HUDEP-2 (cell line): ENCODE measurements at regions not wholly inside any gene's neighbourhood (a gene's known extent, or its start where the extent isn't known, plus 50 kb on each side); places are given as distances from the start of the nearest gene placed in this dataset.

Experiments
- DNase-seq, 76 experiments: peaks; one replicate each; lab custom pipeline; 2025; ENCODE audit not compliant: unreplicated experiment in 76 of 76; lab: John Stamatoyannopoulos, UW

DNA sequence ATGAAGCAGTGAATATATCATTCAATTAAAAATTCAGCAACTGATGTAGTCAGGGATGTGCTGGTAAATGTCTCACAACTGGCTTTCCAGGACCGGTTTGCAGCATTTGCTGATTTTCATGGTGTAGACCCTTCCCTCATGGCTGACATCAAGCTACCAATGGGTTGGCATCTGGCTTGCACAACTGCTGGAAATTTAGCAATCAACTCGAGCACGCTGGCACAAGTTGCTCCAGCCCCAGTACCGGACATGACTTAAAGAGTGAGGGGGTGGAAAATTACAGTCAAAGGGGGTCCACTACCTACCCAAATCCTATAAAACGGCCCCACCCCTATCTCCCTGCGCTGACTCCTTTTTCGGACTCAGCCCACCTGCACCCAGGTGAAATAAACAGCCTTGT, 198.4 kb upstream of the NRP1 start:
- no peak for DNase-seq

DNA sequence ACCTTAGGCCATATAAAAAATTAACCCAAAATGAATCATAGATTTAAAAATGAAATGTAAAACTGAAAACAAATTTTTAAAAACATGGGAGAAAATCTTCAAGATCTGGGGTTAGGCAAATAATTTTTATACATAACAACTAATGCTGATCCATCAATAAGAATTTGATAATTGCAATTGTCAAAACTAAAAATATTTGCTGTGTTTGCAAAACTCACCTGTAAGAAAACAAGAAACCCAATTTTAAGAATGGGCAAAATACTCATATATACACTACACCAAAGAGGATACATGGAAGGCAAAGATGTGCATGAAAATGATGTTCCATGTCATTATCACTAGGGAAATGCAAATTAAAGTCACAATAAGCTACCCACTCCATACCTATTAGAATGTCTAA, 194.8 kb upstream of the NRP1 start:
- DNase-seq, result no peak

DNA sequence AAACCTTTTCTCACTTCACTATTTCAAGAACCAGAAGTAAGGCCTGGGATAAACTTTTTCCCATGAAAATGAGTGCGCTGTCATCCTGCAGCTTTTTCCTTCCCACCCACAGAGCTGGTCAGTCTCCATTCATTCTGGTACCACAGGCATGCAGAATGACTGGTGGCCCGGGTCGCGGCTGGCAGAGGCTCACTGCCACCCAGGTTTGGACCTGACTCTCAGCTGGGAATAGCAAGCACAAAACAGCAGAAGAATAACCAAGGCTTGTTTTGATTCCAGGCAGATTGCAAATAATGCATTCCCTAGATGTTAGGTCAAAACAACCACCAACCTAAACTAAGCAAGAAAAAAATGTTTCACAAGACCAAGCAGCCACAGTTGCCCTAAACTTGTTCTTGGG, 190.5 kb upstream of the NRP1 start:
- no peak for DNase-seq

DNA sequence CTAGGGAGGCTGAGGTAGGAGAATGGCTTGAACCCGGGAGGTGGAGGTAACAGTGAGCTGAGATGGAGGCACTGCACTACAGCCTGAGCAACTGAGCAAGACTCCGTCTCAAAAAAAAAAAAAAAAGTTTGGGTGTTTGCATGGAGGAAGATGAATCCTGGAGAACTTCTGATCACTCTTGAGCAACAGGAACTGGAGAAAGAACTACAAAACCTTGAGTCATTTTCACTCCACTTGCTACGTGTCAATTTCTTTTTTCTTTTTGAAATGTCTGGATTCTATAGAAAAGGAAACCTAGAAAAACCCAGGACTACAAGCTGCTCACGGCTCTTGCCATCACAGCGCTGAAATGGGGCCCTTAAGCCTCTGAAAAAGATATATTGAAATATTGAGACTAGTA, 189.6 kb upstream of the NRP1 start:
- no peak for DNase-seq

DNA sequence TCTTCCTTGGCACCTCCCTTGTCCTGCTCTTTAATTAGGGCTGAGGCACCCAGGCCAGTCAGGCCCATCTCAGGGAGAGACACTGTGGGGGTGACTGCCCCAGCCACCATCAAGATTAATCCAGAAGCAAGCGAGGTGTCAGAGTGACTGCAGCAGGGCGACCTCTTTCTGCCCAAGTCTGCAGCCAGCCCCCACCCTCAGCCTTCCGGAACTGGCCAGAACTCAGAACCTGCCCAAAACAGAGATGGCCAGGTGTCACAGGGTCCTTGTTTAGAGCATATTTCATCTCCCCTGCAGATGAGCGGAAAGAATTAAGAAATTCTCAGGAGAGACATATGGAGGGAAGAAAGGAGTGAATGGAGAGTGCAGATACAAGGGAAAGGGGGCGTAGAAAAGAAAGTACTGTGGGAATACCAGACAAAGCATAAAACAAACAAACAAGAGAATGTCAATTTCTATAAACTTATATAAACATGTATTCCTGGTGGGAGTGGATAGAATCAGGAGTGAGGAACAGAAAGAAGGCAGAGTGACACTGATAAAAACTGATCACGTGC, 188.8 kb upstream of the NRP1 start:
- DNase-seq, result no peak

DNA sequence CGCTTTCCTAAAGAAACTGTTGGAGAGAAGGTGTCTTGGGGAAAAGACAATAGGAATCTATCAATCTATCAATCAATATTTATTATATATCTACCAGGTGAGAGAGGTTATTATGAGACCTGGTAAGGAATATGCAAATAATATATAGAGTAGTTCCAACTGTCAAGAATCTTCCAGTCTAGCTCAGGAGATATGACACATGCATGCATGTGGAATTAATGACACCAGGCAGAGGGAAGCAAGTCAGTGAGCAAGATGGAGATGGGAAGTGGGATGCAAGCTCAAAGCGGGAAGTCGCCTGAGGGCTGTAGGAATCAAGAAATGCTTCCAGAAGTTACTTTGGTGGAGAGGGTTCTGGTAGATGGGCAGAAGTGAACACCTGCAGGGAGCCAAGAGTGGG, 187.4 kb upstream of the NRP1 start:
- DNase-seq, result no peak

DNA sequence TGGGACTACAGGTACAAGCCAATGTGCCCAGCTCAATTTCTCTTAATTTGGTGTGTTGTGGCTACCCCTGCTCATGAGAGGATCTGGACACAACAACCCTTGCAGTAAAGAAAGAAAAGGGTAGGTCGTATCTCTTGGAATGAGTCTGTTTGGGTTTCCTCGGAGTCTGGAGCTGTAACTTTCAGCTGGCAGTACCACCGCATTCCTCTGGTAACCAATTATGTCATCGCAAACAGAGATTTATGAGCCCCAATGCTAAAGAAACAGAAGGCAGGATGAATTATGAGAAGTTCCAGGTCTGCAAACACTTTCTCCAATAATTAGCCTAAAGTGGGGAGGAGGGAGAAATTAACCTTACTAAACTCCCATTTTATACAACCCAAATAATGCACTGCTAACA, 186.6 kb upstream of the NRP1 start:
- DNase-seq, result no peak

DNA sequence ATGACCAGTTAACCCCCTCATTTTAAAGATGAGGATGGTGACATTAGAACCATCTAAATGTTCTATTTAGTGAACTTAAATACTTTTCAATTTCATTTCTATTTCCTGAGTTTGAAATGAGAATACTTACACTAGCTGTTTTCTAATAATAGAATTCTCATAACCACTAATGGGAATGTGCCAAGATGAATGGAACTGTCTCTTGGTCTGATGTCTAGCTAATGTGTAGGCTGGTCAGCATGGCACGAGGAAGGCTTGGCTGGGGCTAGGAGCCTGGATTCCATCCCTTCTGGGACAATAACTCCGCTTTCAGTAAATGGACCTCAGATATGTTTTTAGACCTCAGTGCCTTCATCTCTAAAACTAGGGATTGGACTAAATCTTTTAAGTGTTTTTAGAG, 185.8 kb upstream of the NRP1 start:
- no peak for DNase-seq

DNA sequence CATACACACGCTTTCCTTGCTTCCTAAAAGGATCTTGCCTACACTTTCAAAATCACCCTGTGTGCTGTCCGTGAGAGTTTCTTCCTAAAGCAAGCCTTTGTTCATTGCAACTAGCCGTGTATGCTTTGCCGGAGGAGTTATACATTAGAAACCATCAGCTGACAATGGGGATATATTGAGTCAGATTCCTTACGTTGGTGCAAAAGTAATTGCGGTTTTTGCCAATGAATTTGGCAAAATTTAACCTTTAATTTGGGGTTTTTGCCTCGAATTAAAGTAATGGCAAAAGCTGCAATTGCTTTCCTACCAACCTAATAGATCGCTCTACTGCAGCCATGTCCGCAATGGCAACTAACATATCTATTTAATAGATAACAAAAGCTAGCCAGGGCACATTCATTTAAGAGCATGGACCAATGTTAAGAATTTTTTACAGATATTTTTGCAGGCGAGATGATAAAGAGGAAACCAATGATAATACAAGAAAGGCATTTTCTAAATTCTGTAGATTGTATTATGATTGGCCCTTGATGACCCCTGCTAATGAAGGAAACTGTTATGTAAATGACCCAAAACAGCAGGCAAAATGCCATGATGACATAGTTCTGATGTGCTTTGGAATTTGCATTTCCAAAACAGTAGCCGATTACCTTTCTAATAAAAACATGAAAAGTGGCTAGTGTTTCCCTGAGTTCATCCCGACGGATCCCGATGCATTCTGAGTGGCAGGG, 184.8 kb upstream of the NRP1 start:
- DNase-seq, result no peak

DNA sequence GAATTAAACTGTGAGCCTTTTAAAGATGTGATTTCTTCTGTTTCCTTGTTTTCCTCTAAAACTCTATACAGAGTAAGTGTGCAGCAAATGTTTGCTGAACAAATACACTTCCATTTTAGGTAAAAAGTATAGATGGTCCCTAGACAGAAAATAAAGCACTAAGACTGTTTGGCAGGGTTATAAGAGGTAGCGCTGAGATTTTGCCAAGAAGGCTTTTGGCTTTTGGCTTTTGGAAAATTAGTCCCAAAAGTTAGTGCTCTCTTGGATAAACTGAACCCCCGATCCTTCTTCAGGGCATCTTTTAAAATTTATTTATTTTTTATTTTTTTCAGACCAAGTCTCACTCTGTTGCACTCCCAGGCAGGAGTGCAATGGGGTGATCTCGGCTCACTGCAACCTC, 175.7 kb upstream of the NRP1 start:
- no peak for DNase-seq

DNA sequence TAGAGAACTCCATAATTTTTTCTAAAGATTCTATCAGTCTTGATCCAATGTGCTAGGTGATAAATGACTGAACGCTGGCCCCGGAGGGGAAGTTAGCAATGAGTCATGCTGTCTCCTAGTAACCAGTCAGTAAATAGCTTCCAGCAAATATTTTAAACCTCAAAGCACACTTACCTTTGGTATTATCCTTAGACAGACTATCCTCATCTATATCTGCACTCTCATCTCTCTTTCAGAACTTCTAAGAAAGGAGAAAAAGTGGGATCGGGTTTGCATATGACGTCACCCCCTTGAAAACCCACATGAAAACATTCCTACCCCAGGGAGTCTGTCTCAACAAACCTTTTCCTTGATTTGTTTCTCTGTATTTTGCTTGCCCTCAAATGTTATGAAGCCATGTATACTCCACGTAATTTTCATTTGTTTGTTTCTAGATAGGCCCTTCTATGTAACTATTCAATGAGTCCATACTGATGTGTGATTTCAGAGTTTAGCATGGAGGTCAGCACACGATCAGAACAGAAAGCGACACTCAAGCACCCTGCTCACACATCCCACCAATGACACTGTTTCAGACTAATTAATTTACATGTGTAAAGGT, 174.9 kb upstream of the NRP1 start:
- peak in 4 of 76 experiments; percentile 7 to 11 (median 9) for DNase-seq

DNA sequence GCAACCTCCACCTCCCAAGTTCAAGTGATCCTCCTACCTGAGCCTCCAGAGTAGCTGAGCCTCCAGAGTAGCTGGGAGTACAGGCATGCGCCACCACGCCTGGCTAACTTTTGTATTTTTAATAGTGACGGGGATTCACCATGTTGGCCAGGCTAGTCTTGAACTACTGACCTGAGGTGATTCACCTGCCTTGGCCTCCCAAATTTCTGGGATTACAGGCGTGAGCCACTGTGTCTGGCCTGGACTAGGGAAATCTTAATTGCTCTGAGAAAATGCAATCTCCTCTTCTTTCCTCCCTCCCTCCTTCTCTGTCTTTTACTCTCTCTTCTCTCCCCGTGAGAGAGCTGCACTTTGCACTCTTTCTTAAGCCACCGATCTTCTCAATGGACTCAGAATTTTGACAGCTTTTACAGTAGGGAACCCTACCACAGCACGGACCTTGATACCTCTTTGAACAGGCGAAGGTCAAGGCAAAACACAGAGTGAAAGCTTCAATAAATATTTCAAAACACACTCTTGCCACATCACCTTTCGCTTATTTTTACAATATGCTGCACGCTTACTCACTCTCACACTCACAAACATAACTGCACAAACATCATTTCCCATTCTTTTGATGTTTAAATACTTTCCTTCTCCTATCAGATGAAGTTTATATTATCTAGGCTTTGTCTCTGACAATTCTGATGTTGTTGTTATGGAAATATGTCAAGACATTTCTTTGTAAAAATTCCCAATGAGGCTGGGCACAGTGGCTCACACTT, 173.4 kb upstream of the NRP1 start:
- DNase-seq, result no peak

DNA sequence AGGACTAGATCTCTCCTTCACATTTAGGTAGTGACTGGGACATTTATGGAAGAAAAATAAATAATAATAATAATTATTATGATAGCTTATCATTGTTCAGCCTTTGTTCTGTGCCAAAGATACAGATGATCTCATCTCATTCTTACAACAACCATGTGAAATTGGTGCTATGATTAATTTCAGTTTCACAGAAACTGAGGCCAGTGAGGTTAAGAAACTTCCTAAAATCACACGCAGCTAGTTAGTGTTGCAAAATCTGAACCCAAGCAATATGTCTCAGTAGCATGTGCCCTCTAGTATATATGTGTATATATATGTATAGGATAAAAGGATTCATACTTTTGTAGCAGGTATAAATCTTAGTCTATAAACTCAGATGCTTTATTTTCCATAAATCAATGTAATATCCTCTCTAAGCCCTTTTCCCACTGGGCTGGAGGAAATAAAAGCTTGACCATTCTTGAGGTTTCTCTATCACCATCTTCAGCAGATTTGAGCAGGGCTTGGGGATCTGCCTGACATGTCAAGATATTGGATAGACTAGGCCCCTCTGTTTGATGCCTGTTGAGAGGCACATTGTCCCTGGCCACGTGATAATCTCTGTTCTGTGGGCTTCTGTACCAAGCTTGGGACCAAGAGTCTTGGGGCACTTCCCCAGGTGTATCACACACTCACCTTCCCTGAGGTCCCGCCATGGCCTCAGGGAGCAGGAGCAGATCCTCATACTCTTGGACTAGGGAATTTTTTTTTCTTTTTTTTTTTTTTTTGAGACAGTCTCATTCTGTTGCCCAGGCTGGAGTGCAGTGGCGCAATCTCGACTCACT, 172.6 kb upstream of the NRP1 start:
- DNase-seq, result no peak

DNA sequence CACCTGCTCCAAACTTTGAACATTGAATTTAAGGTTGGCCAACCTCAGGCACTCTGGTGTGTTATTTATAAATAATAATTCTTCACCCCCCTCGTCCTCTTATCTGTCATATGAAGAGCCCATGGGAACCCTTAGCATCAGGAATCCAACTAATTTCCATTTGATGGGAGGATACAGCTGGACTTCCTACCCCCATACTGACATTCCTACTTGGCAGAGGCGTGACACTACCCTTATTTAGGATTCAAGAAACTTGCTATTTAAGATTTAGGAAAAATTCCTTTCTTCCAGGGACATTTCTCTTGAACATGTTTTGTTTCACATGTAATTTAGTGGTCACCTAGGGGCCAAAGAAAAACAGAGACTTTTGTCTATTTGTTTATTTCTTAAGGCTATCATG, 171.9 kb upstream of the NRP1 start:
- no peak for DNase-seq

DNA sequence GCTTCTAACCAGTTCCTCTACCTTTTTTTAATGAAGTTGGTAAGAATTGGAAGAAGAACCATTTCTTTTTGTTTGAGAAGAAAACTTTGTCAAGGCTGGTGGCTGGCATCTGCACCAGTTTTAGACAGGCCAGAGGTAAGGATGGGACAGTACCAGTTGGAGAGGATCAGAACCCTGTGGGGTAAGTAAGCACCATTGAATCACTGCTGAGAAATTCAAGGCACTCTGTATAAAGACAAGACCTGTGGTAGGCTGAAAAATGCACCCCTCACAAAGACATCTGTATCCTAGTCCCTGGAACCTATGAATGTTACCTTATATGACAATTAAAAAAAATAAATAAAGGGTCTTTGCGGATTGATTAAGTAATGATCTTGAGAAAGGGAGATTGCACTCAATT, 166.7 kb upstream of the NRP1 start:
- DNase-seq, result no peak

DNA sequence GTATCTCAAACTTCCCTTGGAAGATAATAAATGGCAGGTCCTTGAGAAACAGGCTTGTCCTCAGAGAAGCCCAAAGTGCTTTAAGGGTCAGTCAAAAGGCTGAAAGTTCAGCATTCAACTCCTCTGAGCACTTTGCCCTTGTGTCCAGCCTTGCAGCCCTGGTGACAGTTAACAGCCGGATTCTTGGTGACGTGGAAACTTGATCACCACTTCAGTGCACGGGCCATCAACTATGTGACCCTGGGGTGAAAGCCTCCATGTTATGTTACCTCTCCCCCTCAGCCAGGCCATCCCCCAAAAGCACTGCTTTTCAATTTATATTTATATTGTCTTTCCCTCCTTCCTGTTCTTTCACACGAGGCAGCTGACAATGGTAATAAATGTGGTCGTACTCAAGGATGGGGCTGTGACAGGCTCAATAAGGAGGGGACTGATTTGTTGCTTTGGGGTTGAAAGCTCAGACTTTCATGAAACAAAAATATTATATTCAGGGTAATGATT, 164.0 kb upstream of the NRP1 start:
- no peak for DNase-seq

DNA sequence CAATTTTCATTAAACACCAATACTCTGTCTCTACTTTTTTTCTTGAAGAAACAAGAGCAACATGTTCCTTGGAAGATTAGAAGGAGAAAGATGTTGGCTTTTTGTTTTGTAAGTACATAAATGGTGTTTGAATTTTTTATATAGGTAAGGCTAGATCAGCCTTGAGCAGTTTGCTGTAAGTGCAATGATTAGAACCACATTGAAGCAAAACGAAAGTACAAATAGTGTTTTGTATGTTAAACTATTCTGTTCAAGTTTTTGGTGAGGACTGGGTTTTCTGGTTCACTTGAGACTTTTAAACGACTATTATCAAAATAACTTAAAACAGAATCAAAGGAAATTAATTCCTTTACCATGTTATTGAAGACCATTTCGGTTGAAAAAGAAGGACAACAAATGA, 162.9 kb upstream of the NRP1 start:
- DNase-seq, result no peak

DNA sequence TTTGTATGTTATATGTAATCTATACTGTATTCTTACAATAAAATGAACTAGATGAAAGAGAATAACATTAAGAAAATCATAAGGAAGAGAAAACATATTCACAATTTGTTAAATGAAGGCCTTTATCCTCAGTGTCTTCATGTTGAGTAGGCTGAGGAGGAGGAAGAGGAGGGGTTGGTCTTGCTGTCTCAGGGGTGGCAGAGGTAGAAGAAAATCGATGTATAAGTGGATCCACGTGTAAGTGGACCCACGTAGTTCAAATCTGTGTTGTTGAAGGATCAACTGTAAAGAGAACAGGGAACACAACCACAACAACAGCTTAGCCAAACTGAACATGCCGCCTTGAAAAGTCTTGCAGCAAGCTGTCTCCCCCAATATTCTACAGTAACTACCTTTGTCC, 161.6 kb upstream of the NRP1 start:
- DNase-seq, result no peak

DNA sequence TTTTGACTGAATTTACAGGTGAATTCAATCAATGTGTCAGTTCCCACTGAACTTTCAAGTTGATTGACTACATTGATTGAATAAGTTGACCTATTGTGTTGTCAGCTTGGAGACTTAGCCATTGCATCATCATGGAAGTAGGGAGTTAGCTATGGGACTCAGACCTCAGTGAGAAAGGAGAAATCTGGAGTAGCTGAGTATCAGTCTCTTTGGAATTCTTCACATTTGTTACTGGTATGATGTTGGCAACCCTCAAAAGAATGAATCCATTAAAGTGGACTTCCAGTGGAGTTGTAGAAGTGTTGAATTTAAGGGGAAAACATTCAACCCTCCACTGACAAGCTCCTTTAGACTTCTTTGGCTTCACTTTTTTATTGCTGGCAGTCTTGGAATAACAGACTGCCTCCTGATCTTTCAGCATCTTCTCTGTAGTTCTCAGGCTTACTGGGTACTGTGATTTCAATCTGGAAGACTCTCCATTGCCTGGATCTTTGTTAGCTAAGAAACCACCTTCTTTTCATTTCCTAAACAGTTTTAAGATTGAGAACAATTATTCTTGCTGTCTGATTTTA, 160.3 kb upstream of the NRP1 start:
- DNase-seq, result no peak

DNA sequence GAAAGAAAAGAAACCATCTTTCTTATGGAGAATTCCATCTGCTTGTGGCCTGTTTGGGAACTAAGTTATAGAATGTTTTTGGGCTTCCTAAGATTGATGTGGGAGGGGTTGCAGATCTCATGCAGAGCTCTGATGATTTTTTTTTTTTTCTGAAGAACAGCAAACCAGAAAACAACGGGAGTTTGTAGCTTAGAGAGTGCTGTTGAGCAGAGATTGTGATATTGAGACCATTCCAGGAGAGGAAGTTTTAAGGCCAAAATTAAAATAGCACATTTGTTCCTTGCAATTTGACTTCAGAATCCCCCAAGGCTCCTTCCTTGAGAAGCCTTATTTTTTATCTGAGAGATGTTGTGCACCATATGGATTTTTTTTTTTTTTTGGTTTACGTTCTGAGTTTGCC, 159.5 kb upstream of the NRP1 start:
- DNase-seq, result no peak
